ENCODE measurements at regions not wholly inside any gene's neighbourhood (a gene's known extent, or its start where the extent isn't known, plus 50 kb on each side); places are given as distances from the start of the nearest gene placed in this dataset.

DNA sequence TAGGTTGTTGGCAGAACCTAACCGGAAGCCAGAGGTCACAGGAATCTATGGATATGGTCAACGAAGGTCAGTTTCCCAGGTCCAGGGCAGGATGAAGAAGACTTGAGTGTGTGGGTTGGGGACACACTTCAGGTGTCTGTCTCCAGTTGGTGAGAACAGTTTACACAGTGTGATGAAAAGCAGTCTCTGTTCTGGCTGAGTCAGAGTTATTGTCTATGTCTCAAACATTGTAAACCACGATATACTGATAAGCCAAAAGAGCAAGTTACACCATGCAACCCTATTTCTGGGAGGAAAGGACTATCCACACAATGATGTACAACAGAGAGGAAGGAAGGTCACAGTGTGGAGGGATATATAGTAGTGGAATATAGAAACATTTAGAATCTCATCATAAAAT is 187.1 kb upstream of the C1QTNF7 start:
- H3K9ac ChIP-seq (ENCODE audit: control insufficient read depth, insufficient read depth, low read length) = no peak overlapping the region

DNA sequence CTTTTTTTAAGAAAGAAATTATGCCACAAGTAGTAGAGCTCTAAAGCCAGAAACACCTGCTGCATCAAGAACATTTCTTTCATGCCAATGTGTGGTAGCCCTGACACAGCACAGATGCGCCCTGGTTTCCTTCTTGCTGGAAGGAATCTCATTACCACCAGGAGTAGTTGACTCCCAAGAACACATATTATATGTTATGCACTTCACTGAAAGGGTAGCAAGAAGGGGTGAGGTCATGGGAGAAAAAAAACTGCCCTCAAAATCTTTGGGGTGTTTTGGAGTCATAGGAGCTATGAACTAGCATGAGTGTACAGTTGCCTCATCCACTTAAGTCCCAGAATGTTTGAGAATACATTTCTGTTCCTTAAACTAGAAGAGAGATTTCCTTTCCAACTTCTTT is 185.8 kb upstream of the C1QTNF7 start:
- POLR2A ChIA-PET = interaction anchor here (1.2 kb wide), 1 partner anchor 12 kb away, joined by 3 read pairs; no protein-coding TSS in a partner anchor
- Histone ChIP-seq H3K4me3 (no peak overlapping the region), H3K9me3 (replicated peaks; ENCODE audit: control insufficient read depth, insufficient read depth, low read length) (no peaks in the 10 kb centered on the region), H3K9ac (ENCODE audit: control insufficient read depth, insufficient read depth, low read length) (no peak overlapping the region), H3K4me1 (ENCODE audit: control insufficient read depth, insufficient read depth, low read length) (no peaks in the 10 kb centered on the region), H3K36me3 (ENCODE audit: control insufficient read depth in 2 of 2, insufficient read depth in 2 of 2, low read length in 1 of 2) (no peaks in the 10 kb centered on the region), H4K20me1 (ENCODE audit: control insufficient read depth, insufficient read depth) (no peaks in the 10 kb centered on the region), H3K27me3 (replicated peaks in 1 of 2; ENCODE audit: control insufficient read depth in 2 of 2, insufficient read depth in 2 of 2, low read length in 1 of 2) (no peaks in the 10 kb centered on the region), H3K79me2 (ENCODE audit: control insufficient read depth, insufficient read depth, low read length) (no peaks in the 10 kb centered on the region), H3K4me2 (ENCODE audit: control insufficient read depth, insufficient read depth) (no peak overlapping the region), H3K27ac (ENCODE audit: control insufficient read depth, insufficient read depth) (no peak overlapping the region), H2AFZ (ENCODE audit: control insufficient read depth, low read depth, low read length) (no peak overlapping the region)
- RAD21 ChIA-PET (ENCODE audit: unreplicated experiment) = interaction anchor here (1.2 to 1.5 kb wide), 2 partner anchors 9 to 154 kb away, joined by 4 to 5 read pairs; no protein-coding TSS in a partner anchor
- DNase-seq (ENCODE audit: low read depth, low spot score) (no peak), ATAC-seq (no peak), FAIRE-seq (no peak)
- SMC1A ChIA-PET (ENCODE audit: uncharacterized antibody, unreplicated experiment) = interaction anchor here (1.7 to 1.8 kb wide), 2 partner anchors 11 to 154 kb away, joined by 4 read pairs; no protein-coding TSS in a partner anchor
- in situ Hi-C loops (cut with MboI) (loop anchor here (25.0 kb wide), 1 partner anchor 720 kb away; the partner anchor contains the start of gene FGFBP2), intact Hi-C loops (cut with micrococcal nuclease; ENCODE audit: unreplicated experiment) (no loop called here)
- CTCF ChIA-PET = interaction anchor here (0.5 to 2.4 kb wide), 7 partner anchors 9 to 432 kb away, joined by 3 to 12 read pairs (median 6); no protein-coding TSS in a partner anchor
- BruUV-seq (replicated peaks) = no TSS peak
- 29% methylated on average over 1 of the region's 1 CpG for WGBS (ENCODE audit: insufficient coverage, insufficient replicate concordance, low lambda C conversion rate, missing lambda C conversion rate)
- TF ChIP-seq, protein P1, sequence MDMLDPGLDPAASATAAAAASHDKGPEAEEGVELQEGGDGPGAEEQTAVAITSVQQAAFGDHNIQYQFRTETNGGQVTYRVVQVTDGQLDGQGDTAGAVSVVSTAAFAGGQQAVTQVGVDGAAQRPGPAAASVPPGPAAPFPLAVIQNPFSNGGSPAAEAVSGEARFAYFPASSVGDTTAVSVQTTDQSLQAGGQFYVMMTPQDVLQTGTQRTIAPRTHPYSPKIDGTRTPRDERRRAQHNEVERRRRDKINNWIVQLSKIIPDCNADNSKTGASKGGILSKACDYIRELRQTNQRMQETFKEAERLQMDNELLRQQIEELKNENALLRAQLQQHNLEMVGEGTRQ (IDR thresholded peaks at IDR 0.05; ENCODE audit: borderline replicate concordance, low read depth, low read length) = no peak
- TF ChIP-seq TAF1 (IDR thresholded peaks at IDR 0.05; ENCODE audit: borderline replicate concordance, low read depth, low read length) = no peak
- TF ChIP-seq, protein P2, sequence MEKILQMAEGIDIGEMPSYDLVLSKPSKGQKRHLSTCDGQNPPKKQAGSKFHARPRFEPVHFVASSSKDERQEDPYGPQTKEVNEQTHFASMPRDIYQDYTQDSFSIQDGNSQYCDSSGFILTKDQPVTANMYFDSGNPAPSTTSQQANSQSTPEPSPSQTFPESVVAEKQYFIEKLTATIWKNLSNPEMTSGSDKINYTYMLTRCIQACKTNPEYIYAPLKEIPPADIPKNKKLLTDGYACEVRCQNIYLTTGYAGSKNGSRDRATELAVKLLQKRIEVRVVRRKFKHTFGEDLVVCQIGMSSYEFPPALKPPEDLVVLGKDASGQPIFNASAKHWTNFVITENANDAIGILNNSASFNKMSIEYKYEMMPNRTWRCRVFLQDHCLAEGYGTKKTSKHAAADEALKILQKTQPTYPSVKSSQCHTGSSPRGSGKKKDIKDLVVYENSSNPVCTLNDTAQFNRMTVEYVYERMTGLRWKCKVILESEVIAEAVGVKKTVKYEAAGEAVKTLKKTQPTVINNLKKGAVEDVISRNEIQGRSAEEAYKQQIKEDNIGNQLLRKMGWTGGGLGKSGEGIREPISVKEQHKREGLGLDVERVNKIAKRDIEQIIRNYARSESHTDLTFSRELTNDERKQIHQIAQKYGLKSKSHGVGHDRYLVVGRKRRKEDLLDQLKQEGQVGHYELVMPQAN (conservative IDR thresholded peaks at IDR 0.05) = no peak
- no peak for TF ChIP-seq RBBP5 (conservative IDR thresholded peaks at IDR 0.05)
- no peak for TF ChIP-seq IKZF1 (conservative IDR thresholded peaks at IDR 0.05)
- no peak for TF ChIP-seq TARDBP (IDR thresholded peaks at IDR 0.05; ENCODE audit: borderline replicate concordance)
- TF ChIP-seq, protein P3, sequence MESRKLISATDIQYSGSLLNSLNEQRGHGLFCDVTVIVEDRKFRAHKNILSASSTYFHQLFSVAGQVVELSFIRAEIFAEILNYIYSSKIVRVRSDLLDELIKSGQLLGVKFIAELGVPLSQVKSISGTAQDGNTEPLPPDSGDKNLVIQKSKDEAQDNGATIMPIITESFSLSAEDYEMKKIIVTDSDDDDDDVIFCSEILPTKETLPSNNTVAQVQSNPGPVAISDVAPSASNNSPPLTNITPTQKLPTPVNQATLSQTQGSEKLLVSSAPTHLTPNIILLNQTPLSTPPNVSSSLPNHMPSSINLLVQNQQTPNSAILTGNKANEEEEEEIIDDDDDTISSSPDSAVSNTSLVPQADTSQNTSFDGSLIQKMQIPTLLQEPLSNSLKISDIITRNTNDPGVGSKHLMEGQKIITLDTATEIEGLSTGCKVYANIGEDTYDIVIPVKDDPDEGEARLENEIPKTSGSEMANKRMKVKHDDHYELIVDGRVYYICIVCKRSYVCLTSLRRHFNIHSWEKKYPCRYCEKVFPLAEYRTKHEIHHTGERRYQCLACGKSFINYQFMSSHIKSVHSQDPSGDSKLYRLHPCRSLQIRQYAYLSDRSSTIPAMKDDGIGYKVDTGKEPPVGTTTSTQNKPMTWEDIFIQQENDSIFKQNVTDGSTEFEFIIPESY (IDR thresholded peaks at IDR 0.05) = no peak
- no peak for TF ChIP-seq ZBED1 (IDR thresholded peaks at IDR 0.05; ENCODE audit: borderline replicate concordance)

More for the DNA sequence above, 187.1 kb upstream of the C1QTNF7 start:
- ATAC-seq (no peak), DNase-seq (ENCODE audit: low read depth, low spot score) (no peak), FAIRE-seq (no peak)
- WGBS (ENCODE audit: insufficient coverage, insufficient replicate concordance, low lambda C conversion rate, missing lambda C conversion rate) = 31% methylated on average over 3 of the region's 3 CpGs
- ChIA-PET CTCF (no interaction called here), RAD21 (ENCODE audit: unreplicated experiment) (no interaction called here), POLR2A (no interaction called here), SMC1A (ENCODE audit: uncharacterized antibody, unreplicated experiment) (interaction anchor here (1.7 kb wide), 1 partner anchor 155 kb away, joined by 4 read pairs; no protein-coding TSS in a partner anchor)
- H3K4me2 ChIP-seq (ENCODE audit: control insufficient read depth, insufficient read depth) = no peak overlapping the region
- no peaks in the 10 kb centered on the region for H3K36me3 ChIP-seq (ENCODE audit: control insufficient read depth in 2 of 2, insufficient read depth in 2 of 2, low read length in 1 of 2)
- H3K9me3 ChIP-seq (replicated peaks; ENCODE audit: control insufficient read depth, insufficient read depth, low read length) = no peaks in the 10 kb centered on the region
- intact Hi-C loops (cut with micrococcal nuclease; ENCODE audit: unreplicated experiment) (no loop called here), in situ Hi-C loops (cut with MboI) (loop anchor here (25.0 kb wide), 1 partner anchor 722 kb away; the partner anchor contains the start of gene FGFBP2)
- no peak overlapping the region for H3K4me3 ChIP-seq
- H2AFZ ChIP-seq (ENCODE audit: control insufficient read depth, low read depth, low read length) = no peak overlapping the region
- H4K20me1 ChIP-seq (ENCODE audit: control insufficient read depth, insufficient read depth) = no peaks in the 10 kb centered on the region
- no peaks in the 10 kb centered on the region for H3K79me2 ChIP-seq (ENCODE audit: control insufficient read depth, insufficient read depth, low read length)
- BruUV-seq (replicated peaks) = no TSS peak
- no peaks in the 10 kb centered on the region for H3K27me3 ChIP-seq (replicated peaks in 1 of 2; ENCODE audit: control insufficient read depth in 2 of 2, insufficient read depth in 2 of 2, low read length in 1 of 2)
- no peaks in the 10 kb centered on the region for H3K4me1 ChIP-seq (ENCODE audit: control insufficient read depth, insufficient read depth, low read length)
- H3K27ac ChIP-seq (ENCODE audit: control insufficient read depth, insufficient read depth) = no peak overlapping the region
- TF ChIP-seq MYB (IDR thresholded peaks at IDR 0.05; ENCODE audit: borderline replicate concordance, low read depth, low read length) (no peak), SP1 (IDR thresholded peaks at IDR 0.05; ENCODE audit: low read depth, low read length) (no peak)
